ENCODE measurements at regions not wholly inside any gene's neighbourhood (a gene's known extent, or its start where the extent isn't known, plus 50 kb on each side); places are given as distances from the start of the nearest gene placed in this dataset.

- no peaks in the 10 kb centered on the region for H3K36me3 ChIP-seq
- H3K27me3 ChIP-seq = no peaks in the 10 kb centered on the region
- H3K4me3 ChIP-seq = no peak overlapping the region
- no peak for DNase-seq
- no peaks in the 10 kb centered on the region for H3K4me1 ChIP-seq
- no peaks in the 10 kb centered on the region for H3K9me3 ChIP-seq
- TF ChIP-seq CTCF (IDR thresholded peaks at IDR 0.05) = no peak
- no peak for TF ChIP-seq POLR2A (IDR thresholded peaks at IDR 0.05)
- no peak overlapping the region for H3K27ac ChIP-seq
Measured at GRCh38 chr6:76403064-76403463, 330.6 kb upstream of the IMPG1 start.

GRCh38 chr6:76397966-76398365, 325.5 kb upstream of the IMPG1 start:
- no peak for DNase-seq
- H3K4me3 ChIP-seq = no peak overlapping the region
- H3K36me3 ChIP-seq = no peaks in the 10 kb centered on the region
- no peaks in the 10 kb centered on the region for H3K4me1 ChIP-seq
- TF ChIP-seq CTCF (IDR thresholded peaks at IDR 0.05) = no peak
- TF ChIP-seq POLR2A (IDR thresholded peaks at IDR 0.05) = no peak
- H3K27ac ChIP-seq = no peak overlapping the region
- H3K9me3 ChIP-seq = peaks cover 0 to 2% (median 0%) of the 10 kb centered on the region in 4 donors
- H3K27me3 ChIP-seq = no peaks in the 10 kb centered on the region

- H3K27ac ChIP-seq = no peak overlapping the region
- TF ChIP-seq CTCF (IDR thresholded peaks at IDR 0.05) (no peak), POLR2A (IDR thresholded peaks at IDR 0.05) (no peak)
- no peak for DNase-seq
- no peaks in the 10 kb centered on the region for H3K9me3 ChIP-seq
- H3K4me3 ChIP-seq = no peak overlapping the region
- no peaks in the 10 kb centered on the region for H3K36me3 ChIP-seq
- H3K27me3 ChIP-seq = no peaks in the 10 kb centered on the region
- H3K4me1 ChIP-seq = no peaks in the 10 kb centered on the region
Measured at GRCh38 chr6:76382201-76382600, 309.7 kb upstream of the IMPG1 start.

GRCh38 chr6:76381612-76382011, 309.1 kb upstream of the IMPG1 start:
- H3K9me3 ChIP-seq = no peaks in the 10 kb centered on the region
- DNase-seq = no peak
- H3K36me3 ChIP-seq = no peaks in the 10 kb centered on the region
- TF ChIP-seq CTCF (IDR thresholded peaks at IDR 0.05) (no peak), POLR2A (IDR thresholded peaks at IDR 0.05) (no peak)
- H3K27me3 ChIP-seq = no peaks in the 10 kb centered on the region
- no peaks in the 10 kb centered on the region for H3K4me1 ChIP-seq
- no peak overlapping the region for H3K27ac ChIP-seq
- no peak overlapping the region for H3K4me3 ChIP-seq

GRCh38 chr6:76351275-76351674, 278.8 kb upstream of the IMPG1 start:
- DNase-seq = no peak
- Histone ChIP-seq H3K4me3 (no peak overlapping the region), H3K9me3 (no peaks in the 10 kb centered on the region), H3K36me3 (no peaks in the 10 kb centered on the region), H3K27me3 (no peaks in the 10 kb centered on the region), H3K27ac (no peak overlapping the region), H3K4me1 (no peaks in the 10 kb centered on the region)
- TF ChIP-seq CTCF (IDR thresholded peaks at IDR 0.05) = no peak
- no peak for TF ChIP-seq POLR2A (IDR thresholded peaks at IDR 0.05)

- no peaks in the 10 kb centered on the region for H3K27me3 ChIP-seq
- H3K36me3 ChIP-seq = no peaks in the 10 kb centered on the region
- H3K27ac ChIP-seq = no peak overlapping the region
- H3K9me3 ChIP-seq = no peaks in the 10 kb centered on the region
- TF ChIP-seq CTCF (IDR thresholded peaks at IDR 0.05) = no peak
- no peak for TF ChIP-seq POLR2A (IDR thresholded peaks at IDR 0.05)
- no peaks in the 10 kb centered on the region for H3K4me1 ChIP-seq
- no peak for DNase-seq
- no peak overlapping the region for H3K4me3 ChIP-seq
Measured at GRCh38 chr6:76347539-76347938, 275.1 kb upstream of the IMPG1 start.

All from Peyer's patch (tissue), 4 donors.